ENCODE measurements at regions not wholly inside any gene's neighbourhood (a gene's known extent, or its start where the extent isn't known, plus 50 kb on each side); places are given as distances from the start of the nearest gene placed in this dataset.

DNA sequence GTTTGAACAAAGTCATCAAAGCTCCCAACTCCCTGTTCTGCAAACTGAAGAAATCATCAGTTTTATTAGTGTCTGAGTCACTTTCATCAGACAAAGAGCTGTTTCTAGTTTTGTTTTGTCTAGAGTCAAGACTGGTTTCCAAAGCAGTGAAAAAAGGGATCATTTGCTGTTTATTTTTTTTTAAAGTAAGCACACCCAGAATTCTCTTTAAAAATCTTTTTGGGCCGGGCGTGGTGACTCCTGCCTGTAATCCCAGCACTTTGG is 972.0 kb upstream of the CELF2 start:
- no peak for TF ChIP-seq RARB (CRISPR knock-in tag; IDR thresholded peaks at IDR 0.05)
- TF ChIP-seq, protein P1, sequence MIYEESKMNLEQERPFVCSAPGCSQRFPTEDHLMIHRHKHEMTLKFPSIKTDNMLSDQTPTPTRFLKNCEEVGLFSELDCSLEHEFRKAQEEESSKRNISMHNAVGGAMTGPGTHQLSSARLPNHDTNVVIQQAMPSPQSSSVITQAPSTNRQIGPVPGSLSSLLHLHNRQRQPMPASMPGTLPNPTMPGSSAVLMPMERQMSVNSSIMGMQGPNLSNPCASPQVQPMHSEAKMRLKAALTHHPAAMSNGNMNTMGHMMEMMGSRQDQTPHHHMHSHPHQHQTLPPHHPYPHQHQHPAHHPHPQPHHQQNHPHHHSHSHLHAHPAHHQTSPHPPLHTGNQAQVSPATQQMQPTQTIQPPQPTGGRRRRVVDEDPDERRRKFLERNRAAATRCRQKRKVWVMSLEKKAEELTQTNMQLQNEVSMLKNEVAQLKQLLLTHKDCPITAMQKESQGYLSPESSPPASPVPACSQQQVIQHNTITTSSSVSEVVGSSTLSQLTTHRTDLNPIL (CRISPR knock-in tag; IDR thresholded peaks at IDR 0.05; ENCODE audit: low read depth) = no peak
- TF ChIP-seq TOX (CRISPR knock-in tag; IDR thresholded peaks at IDR 0.05; ENCODE audit: borderline replicate concordance) = no peak
- TF ChIP-seq ZFP3 (CRISPR knock-in tag; IDR thresholded peaks at IDR 0.05) = no peak
- no peak for TF ChIP-seq GLIS3 (CRISPR knock-in tag; IDR thresholded peaks at IDR 0.05)
- no peak for TF ChIP-seq ZNF8 (CRISPR knock-in tag; IDR thresholded peaks at IDR 0.05)
- TF ChIP-seq ESRRG (CRISPR knock-in tag; IDR thresholded peaks at IDR 0.05) = no peak
